ENCODE measurements at regions not wholly inside any gene's neighbourhood (a gene's known extent, or its start where the extent isn't known, plus 50 kb on each side); places are given as distances from the start of the nearest gene placed in this dataset.
"Not testable (repeated sequence)": the region's sequence is repeated elsewhere in the genome, so short reads cannot be mapped to it uniquely, and the experiment has no call there.

- H3K27me3 ChIP-seq (replicated peaks; ENCODE audit: insufficient read depth) = no peaks in the 10 kb centered on the region
- ATAC-seq (ENCODE audit: insufficient number of reproducible peaks, low FRiP score, low read depth) (peak; percentile 81), DNase-seq (ENCODE audit: low spot score) (no peak)
- H3K27ac ChIP-seq = peak overlapping the region; percentile 43 to 63
- no peak for TF ChIP-seq CTCF (IDR thresholded peaks at IDR 0.05)
- no peaks in the 10 kb centered on the region for H3K9me3 ChIP-seq
- no peaks in the 10 kb centered on the region for H3K36me3 ChIP-seq
- H3K4me3 ChIP-seq = peak overlapping the region; percentile 52
- peaks cover 13 to 43% of the 10 kb centered on the region in 2 donors for H3K4me1 ChIP-seq (ENCODE audit: control insufficient read depth in 1 of 2, low read depth in 2 of 2)
These were observed 448.3 kb downstream of the PCNX1 start for GRCh38 chr14:71355324-71356201.

GRCh38 chr14:71358209-71358931 lies 451.1 kb downstream of the PCNX1 start:
- Histone ChIP-seq H3K9me3 (no peaks in the 10 kb centered on the region), H3K4me1 (ENCODE audit: control insufficient read depth in 1 of 2, low read depth in 2 of 2) (peaks cover 13 to 54% of the 10 kb centered on the region in 2 donors), H3K27ac (peak overlapping the region; percentile 29 to 33), H3K4me3 (no peak overlapping the region), H3K36me3 (no peaks in the 10 kb centered on the region), H3K27me3 (replicated peaks; ENCODE audit: insufficient read depth) (no peaks in the 10 kb centered on the region)
- TF ChIP-seq CTCF (IDR thresholded peaks at IDR 0.05) = no peak
- ATAC-seq (ENCODE audit: insufficient number of reproducible peaks, low FRiP score, low read depth) (no peak), DNase-seq (ENCODE audit: low spot score) (no peak)

GRCh38 chr14:71358932-71359421 lies 451.7 kb downstream of the PCNX1 start:
- H3K27me3 ChIP-seq (replicated peaks; ENCODE audit: insufficient read depth); DNase-seq (ENCODE audit: low spot score); H3K9me3 ChIP-seq; ATAC-seq (ENCODE audit: insufficient number of reproducible peaks, low FRiP score, low read depth); H3K4me3 ChIP-seq; H3K36me3 ChIP-seq: not testable (repeated sequence)
- peak overlapping the region; percentile 24 to 29 for H3K27ac ChIP-seq
- H3K4me1 ChIP-seq (ENCODE audit: control insufficient read depth in 1 of 2, low read depth in 2 of 2) = peaks cover 18 to 60% of the 10 kb centered on the region in 2 donors

- Histone ChIP-seq H3K4me3 (no peak overlapping the region), H3K9me3 (no peaks in the 10 kb centered on the region), H3K36me3 (no peaks in the 10 kb centered on the region), H3K27ac (no peak overlapping the region), H3K4me1 (ENCODE audit: control insufficient read depth in 1 of 2, low read depth in 2 of 2) (peaks cover 16 to 65% of the 10 kb centered on the region in 2 donors), H3K27me3 (replicated peaks; ENCODE audit: insufficient read depth) (no peaks in the 10 kb centered on the region)
- DNase-seq (ENCODE audit: low spot score) (no peak), ATAC-seq (ENCODE audit: insufficient number of reproducible peaks, low FRiP score, low read depth) (no peak)
- TF ChIP-seq CTCF (IDR thresholded peaks at IDR 0.05) = no peak
These were observed 452.6 kb downstream of the PCNX1 start for GRCh38 chr14:71359823-71360222.

GRCh38 chr14:71361336-71361735 lies 454.1 kb downstream of the PCNX1 start:
- peaks cover 13 to 61% of the 10 kb centered on the region in 2 donors for H3K4me1 ChIP-seq (ENCODE audit: control insufficient read depth in 1 of 2, low read depth in 2 of 2)
- ATAC-seq (ENCODE audit: insufficient number of reproducible peaks, low FRiP score, low read depth) = no peak
- TF ChIP-seq CTCF (IDR thresholded peaks at IDR 0.05) = no peak
- no peak overlapping the region for H3K4me3 ChIP-seq
- H3K36me3 ChIP-seq = no peaks in the 10 kb centered on the region
- H3K27me3 ChIP-seq (replicated peaks; ENCODE audit: insufficient read depth) = no peaks in the 10 kb centered on the region
- no peak for DNase-seq (ENCODE audit: low spot score)
- H3K9me3 ChIP-seq = no peaks in the 10 kb centered on the region
- H3K27ac ChIP-seq = peak overlapping the region in 1 of 2 donors; percentile 7
